ENCODE measurements at regions not wholly inside any gene's neighbourhood (a gene's known extent, or its start where the extent isn't known, plus 50 kb on each side); places are given as distances from the start of the nearest gene placed in this dataset.

DNA sequence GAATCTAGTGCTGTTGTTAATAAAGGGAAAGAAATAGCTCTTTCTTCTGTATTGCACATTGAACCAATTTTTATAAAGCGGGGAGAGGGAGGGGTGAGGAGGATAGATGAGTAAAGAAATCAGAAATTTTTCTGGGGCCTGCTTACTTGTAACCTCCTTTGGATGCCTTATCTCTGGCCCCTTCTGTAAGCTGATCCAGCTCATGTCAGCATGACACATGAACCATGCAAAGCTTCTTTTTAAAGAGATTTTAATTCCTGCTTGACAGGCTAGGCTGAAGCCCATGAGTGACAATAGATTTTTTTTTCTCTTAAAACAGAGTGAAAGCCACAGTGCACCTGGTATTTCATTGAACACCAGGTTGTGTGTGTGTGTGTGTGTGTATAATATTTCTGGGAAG is 325.3 kb downstream of the PRL start:
- no peak for TF ChIP-seq CTCF (IDR thresholded peaks at IDR 0.05; ENCODE audit: insufficient read depth, low read depth, low read length)
- TF ChIP-seq EZH2 (IDR thresholded peaks at IDR 0.05; ENCODE audit: insufficient read depth, low read length), result no peak
